A673 (cell line): ENCODE measurements at regions not wholly inside any gene's neighbourhood (a gene's known extent, or its start where the extent isn't known, plus 50 kb on each side); places are given as distances from the start of the nearest gene placed in this dataset.

Source experiments
- CTCF ChIP-seq: fragments of 300-800, 200-600 bp; sonication (generic); conservative IDR thresholded peaks from 2 replicates; pipeline ENCODE4 v1.5.1; 2017; ENCODE audit warnings: low read depth, mild to moderate bottlenecking, antibody characterized with exemption, low read length, moderate library complexity, mixed read lengths
- EZH2 ChIP-seq: fragments of 200-600 bp; sonication (generic); IDR thresholded peaks from 2 replicates; pipeline ENCODE4 v1.6.1; 2017; ENCODE audit warnings: borderline replicate concordance, low read depth, mild to moderate bottlenecking, mixed read lengths, antibody characterized with exemption, low read length; ENCODE audit not compliant: poor library complexity, severe bottlenecking

- TF ChIP-seq CTCF (no peak), EZH2 (no peak)
Observed at GRCh38 chr12:69085852-69086251, 152.9 kb upstream of the CPM start.
